Liver (tissue), 3 donors: ENCODE measurements at regions not wholly inside any gene's neighbourhood (a gene's known extent, or its start where the extent isn't known, plus 50 kb on each side); places are given as distances from the start of the nearest gene placed in this dataset.

Experiments used
- FOXA1 ChIP-seq: IDR thresholded peaks from 2 replicates; pipeline ENCODE4 v1.6.1; 2016; ENCODE audit warnings: antibody characterized with exemption
- GABPA ChIP-seq, 2 donors: IDR thresholded peaks in 1 of 2; conservative IDR thresholded peaks in 1 of 2; 2 replicates each; pipeline ENCODE4 v1.6.1; 2016; ENCODE audit warnings: antibody characterized with exemption in 2 of 2, mild to moderate bottlenecking in 1 of 2, moderate library complexity in 1 of 2
- JUND ChIP-seq, 2 donors: IDR thresholded peaks; 2 replicates each; pipeline ENCODE4 v1.6.1; 2016; ENCODE audit warnings: antibody characterized with exemption in 2 of 2
- NR2F2 ChIP-seq: IDR thresholded peaks from 2 replicates; pipeline ENCODE4 v1.6.1; 2016; ENCODE audit warnings: antibody characterized with exemption
- RAD21 ChIP-seq, 2 donors: IDR thresholded peaks; 2 replicates each; pipeline ENCODE4 v1.6.1; 2016; ENCODE audit warnings: antibody characterized with exemption in 2 of 2, mild to moderate bottlenecking in 2 of 2
- SP1 ChIP-seq: IDR thresholded peaks from 2 replicates; pipeline ENCODE4 v1.6.1; 2018; ENCODE audit warnings: antibody characterized with exemption, mild to moderate bottlenecking
- TAF1 ChIP-seq: conservative IDR thresholded peaks from 2 replicates; pipeline ENCODE4 v1.6.1; 2016; ENCODE audit warnings: antibody characterized with exemption, mild to moderate bottlenecking
- TF ChIP-seq, protein P1 (sequence below): fragments of 150-350 bp; IDR thresholded peaks from 2 replicates; pipeline ENCODE4 v1.5.1; 2017; ENCODE audit warnings: improper control_type of control experiment, low read depth, low read length; ENCODE audit not compliant: missing input control
- TF ChIP-seq, protein P2 (sequence below): IDR thresholded peaks from 2 replicates; pipeline ENCODE4 v1.6.1; 2016; ENCODE audit warnings: antibody characterized with exemption, mild to moderate bottlenecking
- TF ChIP-seq, protein P3 (sequence below): IDR thresholded peaks from 2 replicates; pipeline ENCODE4 v1.6.1; 2016; ENCODE audit warnings: antibody characterized with exemption
- TF ChIP-seq, protein P4 (sequence below): IDR thresholded peaks from 2 replicates; pipeline ENCODE4 v1.6.1; 2016; ENCODE audit warnings: antibody characterized with exemption
- donor health status: healthy.
- donor health status: healthy.

DNA sequence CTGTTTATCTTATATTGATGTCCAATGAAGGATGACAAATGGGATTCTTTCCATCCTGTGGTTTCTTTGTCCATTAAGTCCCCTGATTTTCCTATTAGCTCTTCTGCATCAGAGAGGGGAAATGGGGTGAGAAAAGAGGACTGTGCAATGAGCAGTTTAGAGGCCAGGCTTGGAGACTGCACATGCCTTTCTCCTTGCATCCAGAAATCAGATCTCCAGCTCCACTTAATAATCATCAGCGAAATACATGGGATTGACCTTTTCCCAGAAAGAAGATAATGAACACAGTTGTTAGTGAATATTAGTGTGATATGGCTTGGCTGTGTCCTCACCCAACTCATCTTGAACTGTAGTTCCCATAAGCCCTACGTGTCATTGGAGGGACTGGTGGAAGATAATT is 697.4 kb downstream of the CBLN2 start:
- TF ChIP-seq GABPA (IDR thresholded peaks at IDR 0.05 in 1 of 2, conservative IDR thresholded peaks at IDR 0.05 in 1 of 2) (no peak), RAD21 (IDR thresholded peaks at IDR 0.05) (no peak), SP1 (no peak), TAF1 (no peak), FOXA1 (no peak), JUND (IDR thresholded peaks at IDR 0.05) (no peak), NR2F2 (no peak)
- TF ChIP-seq, protein P1, sequence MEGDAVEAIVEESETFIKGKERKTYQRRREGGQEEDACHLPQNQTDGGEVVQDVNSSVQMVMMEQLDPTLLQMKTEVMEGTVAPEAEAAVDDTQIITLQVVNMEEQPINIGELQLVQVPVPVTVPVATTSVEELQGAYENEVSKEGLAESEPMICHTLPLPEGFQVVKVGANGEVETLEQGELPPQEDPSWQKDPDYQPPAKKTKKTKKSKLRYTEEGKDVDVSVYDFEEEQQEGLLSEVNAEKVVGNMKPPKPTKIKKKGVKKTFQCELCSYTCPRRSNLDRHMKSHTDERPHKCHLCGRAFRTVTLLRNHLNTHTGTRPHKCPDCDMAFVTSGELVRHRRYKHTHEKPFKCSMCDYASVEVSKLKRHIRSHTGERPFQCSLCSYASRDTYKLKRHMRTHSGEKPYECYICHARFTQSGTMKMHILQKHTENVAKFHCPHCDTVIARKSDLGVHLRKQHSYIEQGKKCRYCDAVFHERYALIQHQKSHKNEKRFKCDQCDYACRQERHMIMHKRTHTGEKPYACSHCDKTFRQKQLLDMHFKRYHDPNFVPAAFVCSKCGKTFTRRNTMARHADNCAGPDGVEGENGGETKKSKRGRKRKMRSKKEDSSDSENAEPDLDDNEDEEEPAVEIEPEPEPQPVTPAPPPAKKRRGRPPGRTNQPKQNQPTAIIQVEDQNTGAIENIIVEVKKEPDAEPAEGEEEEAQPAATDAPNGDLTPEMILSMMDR = no peak
- TF ChIP-seq, protein P2, sequence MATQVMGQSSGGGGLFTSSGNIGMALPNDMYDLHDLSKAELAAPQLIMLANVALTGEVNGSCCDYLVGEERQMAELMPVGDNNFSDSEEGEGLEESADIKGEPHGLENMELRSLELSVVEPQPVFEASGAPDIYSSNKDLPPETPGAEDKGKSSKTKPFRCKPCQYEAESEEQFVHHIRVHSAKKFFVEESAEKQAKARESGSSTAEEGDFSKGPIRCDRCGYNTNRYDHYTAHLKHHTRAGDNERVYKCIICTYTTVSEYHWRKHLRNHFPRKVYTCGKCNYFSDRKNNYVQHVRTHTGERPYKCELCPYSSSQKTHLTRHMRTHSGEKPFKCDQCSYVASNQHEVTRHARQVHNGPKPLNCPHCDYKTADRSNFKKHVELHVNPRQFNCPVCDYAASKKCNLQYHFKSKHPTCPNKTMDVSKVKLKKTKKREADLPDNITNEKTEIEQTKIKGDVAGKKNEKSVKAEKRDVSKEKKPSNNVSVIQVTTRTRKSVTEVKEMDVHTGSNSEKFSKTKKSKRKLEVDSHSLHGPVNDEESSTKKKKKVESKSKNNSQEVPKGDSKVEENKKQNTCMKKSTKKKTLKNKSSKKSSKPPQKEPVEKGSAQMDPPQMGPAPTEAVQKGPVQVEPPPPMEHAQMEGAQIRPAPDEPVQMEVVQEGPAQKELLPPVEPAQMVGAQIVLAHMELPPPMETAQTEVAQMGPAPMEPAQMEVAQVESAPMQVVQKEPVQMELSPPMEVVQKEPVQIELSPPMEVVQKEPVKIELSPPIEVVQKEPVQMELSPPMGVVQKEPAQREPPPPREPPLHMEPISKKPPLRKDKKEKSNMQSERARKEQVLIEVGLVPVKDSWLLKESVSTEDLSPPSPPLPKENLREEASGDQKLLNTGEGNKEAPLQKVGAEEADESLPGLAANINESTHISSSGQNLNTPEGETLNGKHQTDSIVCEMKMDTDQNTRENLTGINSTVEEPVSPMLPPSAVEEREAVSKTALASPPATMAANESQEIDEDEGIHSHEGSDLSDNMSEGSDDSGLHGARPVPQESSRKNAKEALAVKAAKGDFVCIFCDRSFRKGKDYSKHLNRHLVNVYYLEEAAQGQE = no peak
- TF ChIP-seq, protein P3, sequence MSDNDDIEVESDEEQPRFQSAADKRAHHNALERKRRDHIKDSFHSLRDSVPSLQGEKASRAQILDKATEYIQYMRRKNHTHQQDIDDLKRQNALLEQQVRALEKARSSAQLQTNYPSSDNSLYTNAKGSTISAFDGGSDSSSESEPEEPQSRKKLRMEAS = no peak
- TF ChIP-seq, protein P4, sequence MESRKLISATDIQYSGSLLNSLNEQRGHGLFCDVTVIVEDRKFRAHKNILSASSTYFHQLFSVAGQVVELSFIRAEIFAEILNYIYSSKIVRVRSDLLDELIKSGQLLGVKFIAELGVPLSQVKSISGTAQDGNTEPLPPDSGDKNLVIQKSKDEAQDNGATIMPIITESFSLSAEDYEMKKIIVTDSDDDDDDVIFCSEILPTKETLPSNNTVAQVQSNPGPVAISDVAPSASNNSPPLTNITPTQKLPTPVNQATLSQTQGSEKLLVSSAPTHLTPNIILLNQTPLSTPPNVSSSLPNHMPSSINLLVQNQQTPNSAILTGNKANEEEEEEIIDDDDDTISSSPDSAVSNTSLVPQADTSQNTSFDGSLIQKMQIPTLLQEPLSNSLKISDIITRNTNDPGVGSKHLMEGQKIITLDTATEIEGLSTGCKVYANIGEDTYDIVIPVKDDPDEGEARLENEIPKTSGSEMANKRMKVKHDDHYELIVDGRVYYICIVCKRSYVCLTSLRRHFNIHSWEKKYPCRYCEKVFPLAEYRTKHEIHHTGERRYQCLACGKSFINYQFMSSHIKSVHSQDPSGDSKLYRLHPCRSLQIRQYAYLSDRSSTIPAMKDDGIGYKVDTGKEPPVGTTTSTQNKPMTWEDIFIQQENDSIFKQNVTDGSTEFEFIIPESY = no peak
